Mammary epithelial cell (primary cell): ENCODE measurements at regions not wholly inside any gene's neighbourhood (a gene's known extent, or its start where the extent isn't known, plus 50 kb on each side); places are given as distances from the start of the nearest gene placed in this dataset.

Experiments used
- EZH2 ChIP-seq: IDR thresholded peaks from 2 replicates; pipeline ENCODE4 v1.6.1; 2012; ENCODE audit warnings: low read length, inconsistent platforms, borderline replicate concordance
- TF ChIP-seq, protein P1 (sequence below), 2 donors: IDR thresholded peaks in 1 of 2; conservative IDR thresholded peaks in 1 of 2; 2 replicates each; pipeline ENCODE4 v1.5.1; 2011 to 2012; ENCODE audit warnings: inconsistent platforms in 2 of 2, low read length in 2 of 2, mild to moderate bottlenecking in 2 of 2, control low read depth in 1 of 2, low read depth in 1 of 2; ENCODE audit not compliant: insufficient read depth in 1 of 2; ENCODE audit errors: extremely low read depth in 1 of 2

DNA sequence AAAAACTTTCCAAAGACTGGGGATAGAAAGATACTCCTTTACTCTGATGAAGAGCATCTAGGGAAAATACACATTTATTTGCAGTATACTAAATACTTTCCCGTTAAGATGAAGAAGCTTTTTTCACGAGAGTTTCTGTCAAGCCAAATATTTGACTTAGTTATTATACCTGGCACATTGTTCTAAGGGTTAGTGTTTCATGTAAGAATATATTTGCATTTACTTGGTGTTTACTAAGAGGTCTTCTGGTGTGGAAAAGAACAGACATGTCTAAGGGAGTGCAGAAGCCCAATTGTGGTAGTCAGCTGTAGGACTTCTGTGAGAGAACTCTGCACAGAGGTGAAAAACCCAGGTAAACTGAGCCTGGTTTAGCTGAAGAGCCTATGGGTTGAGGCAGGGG is 457.6 kb upstream of the SOX11 start:
- TF ChIP-seq, protein P1, sequence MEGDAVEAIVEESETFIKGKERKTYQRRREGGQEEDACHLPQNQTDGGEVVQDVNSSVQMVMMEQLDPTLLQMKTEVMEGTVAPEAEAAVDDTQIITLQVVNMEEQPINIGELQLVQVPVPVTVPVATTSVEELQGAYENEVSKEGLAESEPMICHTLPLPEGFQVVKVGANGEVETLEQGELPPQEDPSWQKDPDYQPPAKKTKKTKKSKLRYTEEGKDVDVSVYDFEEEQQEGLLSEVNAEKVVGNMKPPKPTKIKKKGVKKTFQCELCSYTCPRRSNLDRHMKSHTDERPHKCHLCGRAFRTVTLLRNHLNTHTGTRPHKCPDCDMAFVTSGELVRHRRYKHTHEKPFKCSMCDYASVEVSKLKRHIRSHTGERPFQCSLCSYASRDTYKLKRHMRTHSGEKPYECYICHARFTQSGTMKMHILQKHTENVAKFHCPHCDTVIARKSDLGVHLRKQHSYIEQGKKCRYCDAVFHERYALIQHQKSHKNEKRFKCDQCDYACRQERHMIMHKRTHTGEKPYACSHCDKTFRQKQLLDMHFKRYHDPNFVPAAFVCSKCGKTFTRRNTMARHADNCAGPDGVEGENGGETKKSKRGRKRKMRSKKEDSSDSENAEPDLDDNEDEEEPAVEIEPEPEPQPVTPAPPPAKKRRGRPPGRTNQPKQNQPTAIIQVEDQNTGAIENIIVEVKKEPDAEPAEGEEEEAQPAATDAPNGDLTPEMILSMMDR (conservative IDR thresholded peaks at IDR 0.05 in 1 of 2, IDR thresholded peaks at IDR 0.05 in 1 of 2; ENCODE audit: extremely low read depth in 1 of 2, insufficient read depth in 1 of 2, low read depth in 1 of 2, low read length in 2 of 2), result no peak
- no peak for TF ChIP-seq EZH2
